Spleen (tissue), 7 donors: ENCODE measurements at regions not wholly inside any gene's neighbourhood (a gene's known extent, or its start where the extent isn't known, plus 50 kb on each side); places are given as distances from the start of the nearest gene placed in this dataset.

ENCODE experiments used
- POLR2A ChIP-seq, 3 donors: fragments of 450-650 bp; IDR thresholded peaks; one replicate each; pipeline ENCODE4 v1.5.1; 2017; ENCODE audit warnings: antibody characterized with exemption in 3 of 3, mild to moderate bottlenecking in 1 of 3
- POLR2AphosphoS5 ChIP-seq, 3 donors: sonication (generic); formaldehyde crosslinking; IDR thresholded peaks; one replicate each; pipeline ENCODE4 v1.5.1; 2017; ENCODE audit warnings: antibody characterized with exemption in 3 of 3
- TF ChIP-seq, protein P1 (sequence below), 11 experiments: fragments of 200-600 bp in 7 of 11; fragments of 450-650 bp in 4 of 11; sonication (generic) in 4 of 11; IDR thresholded peaks in 8 of 11; conservative IDR thresholded peaks in 3 of 11; 1 replicate in 7 of 11; 2 replicates in 4 of 11; pipeline versions ENCODE4 v1.4.0 to v1.8.0; 2016 to 2021; ENCODE audit warnings: antibody characterized with exemption in 11 of 11, inconsistent platforms in 4 of 11, mild to moderate bottlenecking in 1 of 11
- donor health status: DM: no; HTN: no; CAD: no; lungs with moderate emphysema.
- donor health status: DM: no; HTN: no; CAD: no.
- donor health status: DM: no; HTN: no; CAD: no.

DNA sequence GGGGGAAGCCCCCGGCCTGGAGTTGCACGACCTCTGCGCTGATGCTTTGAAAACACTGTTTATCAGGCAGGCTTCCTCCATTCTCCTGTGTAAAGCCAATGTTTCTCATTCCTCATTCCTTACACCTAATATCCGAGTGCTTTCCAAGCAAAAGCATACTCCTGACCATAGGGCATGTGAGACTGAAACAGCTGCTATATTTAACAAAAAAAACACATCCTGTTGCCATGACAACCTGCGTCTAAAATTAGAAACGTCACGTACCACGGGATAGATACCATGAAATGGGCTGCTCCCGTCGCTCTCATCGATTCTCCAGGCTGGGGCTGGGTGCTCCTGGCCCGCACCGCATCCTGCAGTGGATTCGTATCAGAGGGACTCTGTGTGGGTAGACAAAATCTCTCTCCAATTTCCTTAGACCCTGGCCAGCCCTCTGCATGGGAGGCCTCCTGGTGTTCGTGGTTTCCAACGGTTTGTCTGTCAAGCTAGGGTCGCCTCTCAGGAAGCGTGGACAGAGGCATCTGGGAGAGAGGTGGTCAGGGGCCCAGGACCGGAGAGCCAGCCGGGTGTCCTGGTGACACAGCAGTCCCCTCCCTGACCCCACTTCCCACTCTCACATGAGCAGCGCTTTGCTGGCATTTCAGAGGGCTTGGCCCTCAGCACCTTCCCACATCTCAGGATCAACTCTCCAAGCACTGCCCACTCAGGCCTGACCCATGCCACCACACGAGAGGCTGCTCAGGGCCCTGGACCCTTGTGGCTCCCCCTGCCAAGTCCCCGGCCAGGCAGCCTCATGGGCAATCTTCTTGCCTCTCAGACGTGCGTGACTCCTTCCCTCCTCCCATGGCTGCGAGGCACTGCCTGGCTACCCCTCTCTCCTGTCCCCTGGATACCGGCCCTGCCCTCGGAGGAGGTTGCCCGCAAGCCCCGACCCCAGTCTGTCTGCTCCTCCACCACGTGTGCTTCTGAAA lies 268.1 kb downstream of the NDUFA10 start:
- TF ChIP-seq, protein P1, sequence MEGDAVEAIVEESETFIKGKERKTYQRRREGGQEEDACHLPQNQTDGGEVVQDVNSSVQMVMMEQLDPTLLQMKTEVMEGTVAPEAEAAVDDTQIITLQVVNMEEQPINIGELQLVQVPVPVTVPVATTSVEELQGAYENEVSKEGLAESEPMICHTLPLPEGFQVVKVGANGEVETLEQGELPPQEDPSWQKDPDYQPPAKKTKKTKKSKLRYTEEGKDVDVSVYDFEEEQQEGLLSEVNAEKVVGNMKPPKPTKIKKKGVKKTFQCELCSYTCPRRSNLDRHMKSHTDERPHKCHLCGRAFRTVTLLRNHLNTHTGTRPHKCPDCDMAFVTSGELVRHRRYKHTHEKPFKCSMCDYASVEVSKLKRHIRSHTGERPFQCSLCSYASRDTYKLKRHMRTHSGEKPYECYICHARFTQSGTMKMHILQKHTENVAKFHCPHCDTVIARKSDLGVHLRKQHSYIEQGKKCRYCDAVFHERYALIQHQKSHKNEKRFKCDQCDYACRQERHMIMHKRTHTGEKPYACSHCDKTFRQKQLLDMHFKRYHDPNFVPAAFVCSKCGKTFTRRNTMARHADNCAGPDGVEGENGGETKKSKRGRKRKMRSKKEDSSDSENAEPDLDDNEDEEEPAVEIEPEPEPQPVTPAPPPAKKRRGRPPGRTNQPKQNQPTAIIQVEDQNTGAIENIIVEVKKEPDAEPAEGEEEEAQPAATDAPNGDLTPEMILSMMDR (IDR thresholded peaks at IDR 0.05 in 8 of 11, conservative IDR thresholded peaks at IDR 0.05 in 3 of 11), result no peak
- TF ChIP-seq POLR2A (IDR thresholded peaks at IDR 0.05) (no peak), POLR2AphosphoS5 (IDR thresholded peaks at IDR 0.05) (no peak)
